DMS 273 (cell line): ENCODE measurements at regions not wholly inside any gene's neighbourhood (a gene's known extent, or its start where the extent isn't known, plus 50 kb on each side); places are given as distances from the start of the nearest gene placed in this dataset.

Source experiments
- DNase-seq: peaks from one replicate; lab custom pipeline; 2025; ENCODE audit not compliant: unreplicated experiment; lab: John Stamatoyannopoulos, UW

- DNase-seq: no peak
Measured at GRCh38 chr10:69738858-69739435, 62.8 kb upstream of the COL13A1 start.

- DNase-seq: no peak
Measured at GRCh38 chr10:69739634-69740033, 62.1 kb upstream of the COL13A1 start.

- DNase-seq: no peak
Measured at GRCh38 chr10:69740126-69740525, 61.6 kb upstream of the COL13A1 start.

- DNase-seq: no peak
Measured at GRCh38 chr10:69741252-69741651, 60.5 kb upstream of the COL13A1 start.

- DNase-seq: no peak
Measured at GRCh38 chr10:69741671-69742355, 59.9 kb upstream of the COL13A1 start.

GRCh38 chr10:69742356-69742695 lies 59.4 kb upstream of the COL13A1 start:
- DNase-seq: no peak

GRCh38 chr10:69742928-69743602 lies 58.6 kb upstream of the COL13A1 start:
- DNase-seq: peak; percentile 54

GRCh38 chr10:69744971-69745370 lies 56.7 kb upstream of the COL13A1 start:
- DNase-seq: no peak

- DNase-seq: no peak
Measured at GRCh38 chr10:69745698-69746097, 56.0 kb upstream of the COL13A1 start.

GRCh38 chr10:69747179-69747578 lies 54.5 kb upstream of the COL13A1 start:
- DNase-seq: no peak

- no peak for DNase-seq
Measured at GRCh38 chr10:69748621-69749020, 53.1 kb upstream of the COL13A1 start.

GRCh38 chr10:69749178-69750010 lies 52.3 kb upstream of the COL13A1 start:
- no peak for DNase-seq

- no peak for DNase-seq
Measured at GRCh38 chr10:69750011-69750373, 51.7 kb upstream of the COL13A1 start.

- DNase-seq: no peak
Measured at GRCh38 chr10:69750725-69751124, 51.0 kb upstream of the COL13A1 start.

- no peak for DNase-seq
Measured at GRCh38 chr10:69751214-69751613, 50.5 kb upstream of the COL13A1 start.
